ENCODE measurements at regions not wholly inside any gene's neighbourhood (a gene's known extent, or its start where the extent isn't known, plus 50 kb on each side); places are given as distances from the start of the nearest gene placed in this dataset.

GRCh38 chr4:30835044-30835443 is 114.9 kb downstream of the PCDH7 start:
- TF ChIP-seq POLR2AphosphoS5 (IDR thresholded peaks at IDR 0.05): no peak
- no peak for TF ChIP-seq CTCF (IDR thresholded peaks at IDR 0.05)
- TF ChIP-seq POLR2A (IDR thresholded peaks at IDR 0.05): no peak
- no peak for TF ChIP-seq EP300 (IDR thresholded peaks at IDR 0.05)

Measured in stomach (tissue), 4 donors.